Common myeloid progenitor, CD34-positive (primary cell): ENCODE measurements at regions not wholly inside any gene's neighbourhood (a gene's known extent, or its start where the extent isn't known, plus 50 kb on each side); places are given as distances from the start of the nearest gene placed in this dataset.

Source experiments
- CTCF ChIA-PET: fragments of 350-600 bp; sonication (Branson Sonifier 250); formaldehyde crosslinking; loops from one replicate; lab custom pipeline; 2021; ENCODE audit warnings: antibody characterized with exemption; lab: Charles Lee
- POLR2A ChIA-PET: fragments of 350-600 bp; sonication (Branson Sonifier 250); formaldehyde crosslinking; loops from one replicate; lab custom pipeline; 2021; ENCODE audit warnings: antibody characterized with exemption; lab: Charles Lee
- DNase-seq, 3 donors: peaks; one replicate each; pipeline versions ENCODE4 v3.0.0 to v3.0.0-alpha.2; 2013
- H3K27ac ChIP-seq, 2 experiments: 1 replicate in 1 of 2; 2 replicates in 1 of 2; pipeline ENCODE4 v1.7.0; 2013; ENCODE audit warnings: inconsistent platforms in 2 of 2, low read length in 2 of 2, mild to moderate bottlenecking in 2 of 2, low read depth in 1 of 2, moderate library complexity in 1 of 2; ENCODE audit not compliant: severe bottlenecking in 2 of 2, insufficient read depth in 1 of 2, poor library complexity in 1 of 2
- H3K27me3 ChIP-seq, 5 experiments: replicated peaks in 2 of 5; 1 replicate in 3 of 5; 2 replicates in 2 of 5; pipeline versions ENCODE4 v1.6.1 to v1.7.0; 2013; ENCODE audit warnings: low read length in 4 of 5, mild to moderate bottlenecking in 2 of 5, moderate library complexity in 2 of 5, inconsistent platforms in 1 of 5; ENCODE audit not compliant: insufficient read depth in 5 of 5, control insufficient read depth in 4 of 5
- H3K36me3 ChIP-seq, 4 experiments: 1 replicate in 2 of 4; 2 replicates in 2 of 4; pipeline versions ENCODE4 v1.6.1 to v1.7.0; 2013; ENCODE audit warnings: low read length in 3 of 4, control low read depth in 1 of 4, mild to moderate bottlenecking in 1 of 4; ENCODE audit not compliant: control insufficient read depth in 4 of 4, insufficient read depth in 4 of 4
- H3K4me1 ChIP-seq, 4 experiments: 1 replicate in 3 of 4; 2 replicates in 1 of 4; pipeline versions ENCODE4 v1.6.1 to v1.7.1; 2013; ENCODE audit warnings: low read length in 3 of 4, mild to moderate bottlenecking in 3 of 4, control low read depth in 1 of 4, inconsistent platforms in 1 of 4, moderate library complexity in 1 of 4; ENCODE audit not compliant: control insufficient read depth in 4 of 4, insufficient read depth in 4 of 4; ENCODE audit errors: control extremely low read depth in 1 of 4
- H3K4me3 ChIP-seq, 7 experiments: 1 replicate in 4 of 7; 2 replicates in 3 of 7; pipeline versions ENCODE4 v1.5.1 to v1.7.0; 2013; ENCODE audit warnings: mild to moderate bottlenecking in 7 of 7, low read length in 6 of 7, moderate library complexity in 6 of 7, inconsistent platforms in 2 of 7, low read depth in 2 of 7, control low read depth in 1 of 7; ENCODE audit not compliant: insufficient read depth in 4 of 7, control insufficient read depth in 1 of 7; ENCODE audit errors: extremely low read depth in 1 of 7
- H3K9me3 ChIP-seq, 5 experiments: 1 replicate in 4 of 5; 2 replicates in 1 of 5; pipeline versions ENCODE4 v1.6.1 to v1.7.1; 2013; ENCODE audit warnings: low read length in 4 of 5, mild to moderate bottlenecking in 2 of 5, inconsistent platforms in 1 of 5, low read depth in 1 of 5, moderate library complexity in 1 of 5; ENCODE audit not compliant: control insufficient read depth in 4 of 5, insufficient read depth in 2 of 5; ENCODE audit errors: control extremely low read depth in 1 of 5
- WGBS: methylation state at CpG from one replicate; pipeline ENCODE4 v1.1.5; 2013; ENCODE audit not compliant: insufficient coverage; 5-methylcytosine and 5-hydroxymethylcytosine counted together

DNA sequence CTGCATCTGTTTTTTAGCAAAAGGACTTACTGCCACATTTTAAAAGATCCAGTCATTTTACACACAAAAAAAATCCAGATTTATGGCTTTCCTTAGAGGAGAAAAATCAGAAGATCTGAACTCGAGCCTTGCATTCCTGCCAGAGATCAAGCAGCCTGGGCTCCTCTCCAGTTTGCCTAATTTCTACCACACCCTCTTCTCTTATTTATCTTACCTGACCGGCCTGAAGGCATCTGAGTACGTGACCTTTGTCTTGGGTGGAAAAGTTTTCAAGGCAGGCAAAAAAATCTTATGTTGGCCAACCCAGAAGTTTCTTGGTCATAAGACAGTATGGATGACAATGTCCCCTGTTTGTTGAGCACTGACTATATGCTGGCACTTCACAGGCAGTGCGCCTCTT is 60.3 kb downstream of the CHRD start:
- Histone ChIP-seq H3K9me3 (peaks cover 0 to 7% (median 0%) of the 10 kb centered on the region in 5 experiments), H3K27ac (no peak overlapping the region), H3K27me3 (no peaks in the 10 kb centered on the region), H3K4me3 (no peak overlapping the region), H3K4me1 (peaks cover 0 to 12% (median 4%) of the 10 kb centered on the region in 4 experiments), H3K36me3 (no peaks in the 10 kb centered on the region)
- no peak for DNase-seq
- POLR2A ChIA-PET: no interaction called here
- CTCF ChIA-PET: interaction anchor here (1.3 kb wide), 1 partner anchor 74 kb away, joined by 3 read pairs; no protein-coding TSS in a partner anchor
- WGBS: no CpG with 5 or more reads among the region's 4 CpGs

DNA sequence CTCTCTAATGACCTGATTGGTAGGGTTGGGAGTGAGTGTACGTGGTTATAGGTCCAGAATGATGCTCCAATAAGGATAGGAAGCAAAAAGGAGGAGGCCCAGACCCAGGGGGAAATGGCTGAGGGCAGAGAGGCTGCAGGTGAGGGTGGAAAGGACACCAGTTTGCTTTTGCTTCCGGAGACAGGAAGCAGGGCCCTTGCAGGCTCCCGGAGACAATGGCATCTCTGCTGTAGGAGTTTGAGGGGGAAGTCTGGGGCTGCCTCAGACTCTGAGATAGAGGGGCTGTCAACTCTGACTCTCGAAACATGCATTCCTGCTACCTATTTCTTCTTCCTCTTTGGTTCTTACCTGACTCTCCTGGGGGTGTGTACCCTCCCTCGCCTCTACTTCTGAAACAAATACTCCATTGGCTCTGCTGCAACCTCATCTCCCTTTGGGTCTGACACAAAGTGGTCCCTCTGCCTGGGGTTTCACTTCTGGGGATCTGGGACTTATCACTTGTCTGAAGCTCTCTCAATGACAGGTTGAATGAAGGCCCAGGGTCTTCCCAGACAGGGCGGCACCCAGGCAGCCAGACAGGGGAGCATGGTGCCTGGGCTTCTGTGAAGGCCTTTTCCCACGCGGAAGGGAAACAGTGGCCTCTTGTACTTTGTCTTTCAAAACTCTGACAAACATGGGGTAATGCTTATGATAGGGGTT is 61.5 kb downstream of the CHRD start:
- Histone ChIP-seq H3K4me3 (no peak overlapping the region), H3K36me3 (no peaks in the 10 kb centered on the region), H3K27me3 (no peaks in the 10 kb centered on the region), H3K4me1 (peaks cover 0 to 12% (median 4%) of the 10 kb centered on the region in 4 experiments), H3K27ac (no peak overlapping the region), H3K9me3 (peaks cover 0 to 7% (median 0%) of the 10 kb centered on the region in 5 experiments)
- CTCF ChIA-PET: interaction anchor here (0.8 to 1.1 kb wide), 2 partner anchors 66 to 69 kb away, joined by 3 read pairs; no protein-coding TSS in a partner anchor
- WGBS: 61% methylated on average over 4 of the region's 8 CpGs
- POLR2A ChIA-PET: no interaction called here
- peak in 2 of 3 donors; percentile 24 to 47 for DNase-seq

DNA sequence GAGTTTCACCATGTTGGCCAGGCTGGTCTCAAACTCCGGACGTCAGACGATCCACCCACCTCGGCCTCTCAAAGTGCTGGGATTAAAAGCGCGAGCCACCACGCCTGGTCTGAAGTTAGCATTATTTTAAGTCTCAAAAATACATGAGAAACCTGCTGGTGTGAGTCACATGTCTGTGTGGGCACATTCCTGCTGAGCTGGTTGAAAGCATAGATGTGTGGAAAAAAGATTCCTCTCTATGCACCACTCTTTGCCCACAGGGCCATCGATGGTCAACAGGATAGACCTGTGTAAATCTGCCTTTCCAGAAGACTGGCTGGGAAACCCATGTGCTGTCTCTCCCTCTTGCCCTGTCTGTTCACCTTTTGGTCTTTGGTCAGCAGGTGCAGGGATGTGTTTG is 63.5 kb downstream of the CHRD start:
- Histone ChIP-seq H3K27ac (no peak overlapping the region), H3K9me3 (peaks cover 0 to 2% (median 0%) of the 10 kb centered on the region in 5 experiments), H3K4me1 (peaks cover 0 to 12% (median 4%) of the 10 kb centered on the region in 4 experiments), H3K4me3 (no peak overlapping the region), H3K27me3 (no peaks in the 10 kb centered on the region), H3K36me3 (no peaks in the 10 kb centered on the region)
- ChIA-PET CTCF (interaction anchor here (2.0 kb wide), 1 partner anchor 31 kb away, joined by 5 read pairs; no protein-coding TSS in a partner anchor), POLR2A (no interaction called here)
- DNase-seq: no peak
- 96% methylated on average over 8 of the region's 8 CpGs for WGBS

DNA sequence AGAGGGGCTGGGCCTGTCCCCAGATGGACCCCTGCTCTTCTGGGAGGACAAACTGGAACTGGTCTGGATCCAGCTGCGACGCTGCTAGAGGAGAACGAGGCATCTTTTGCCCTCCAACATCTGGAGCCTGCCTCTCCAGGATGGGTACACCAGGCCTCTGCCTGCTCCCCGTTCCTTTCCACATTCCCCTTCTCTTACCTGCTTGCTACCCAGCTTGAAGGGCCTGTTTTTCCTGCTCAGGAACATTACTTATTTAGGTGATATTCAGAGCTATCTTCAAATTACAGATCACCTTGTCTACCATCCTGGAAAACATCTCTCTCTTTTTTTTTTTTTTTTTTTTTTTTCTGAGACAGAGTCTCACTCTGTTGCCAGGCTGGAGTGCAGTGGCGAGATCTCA is 64.0 kb downstream of the CHRD start:
- CTCF ChIA-PET: interaction anchor here (1.0 to 2.0 kb wide), 2 partner anchors 23 to 31 kb away, joined by 3 to 5 read pairs; no protein-coding TSS in a partner anchor
- Histone ChIP-seq H3K27me3 (no peaks in the 10 kb centered on the region), H3K4me3 (no peak overlapping the region), H3K27ac (no peak overlapping the region), H3K4me1 (peaks cover 0 to 12% (median 4%) of the 10 kb centered on the region in 4 experiments), H3K36me3 (no peaks in the 10 kb centered on the region), H3K9me3 (no peaks in the 10 kb centered on the region)
- POLR2A ChIA-PET: no interaction called here
- WGBS: 100% methylated on average over 5 of the region's 5 CpGs
- DNase-seq: no peak

DNA sequence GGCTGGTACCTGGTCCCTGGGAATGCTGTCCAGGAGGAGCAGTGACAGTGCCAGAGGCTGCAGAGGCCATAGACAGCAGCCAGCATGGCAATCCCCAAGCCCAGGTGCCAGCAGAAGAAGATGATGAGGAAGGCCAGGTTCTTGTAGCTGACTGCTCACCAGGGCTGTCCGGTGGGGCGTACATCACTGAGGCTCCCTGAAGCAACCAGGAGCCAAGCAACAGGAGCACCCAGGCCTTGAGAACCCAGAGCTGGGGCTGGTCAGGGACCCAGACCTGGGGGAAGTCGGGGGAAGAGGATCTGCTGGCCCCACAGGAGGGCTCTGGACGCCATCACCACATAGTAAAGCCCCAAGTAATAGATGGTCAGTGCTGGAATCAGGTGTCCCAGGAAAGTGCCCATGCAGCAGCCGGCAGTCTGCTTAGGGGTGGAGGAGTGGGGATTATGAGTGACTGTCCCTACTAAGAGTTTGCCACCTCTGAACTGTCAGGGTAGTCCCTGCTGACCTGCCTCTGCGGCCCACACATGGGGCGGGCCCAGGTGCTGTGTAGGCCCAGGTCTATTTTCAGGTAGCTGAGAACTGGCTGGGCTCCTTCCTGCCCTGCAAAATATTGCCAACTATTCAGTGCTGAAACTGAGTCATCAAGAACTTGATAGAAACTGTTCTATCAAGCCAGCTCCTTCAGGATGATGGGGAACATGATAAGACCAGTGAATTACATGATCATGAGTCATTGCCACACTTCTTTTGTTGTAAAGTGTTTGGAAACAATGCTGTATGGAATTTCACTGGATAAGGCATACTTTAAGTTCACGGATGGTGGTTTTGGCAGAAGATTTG is 68.7 kb downstream of the CHRD start:
- Histone ChIP-seq H3K4me1 (no peaks in the 10 kb centered on the region), H3K36me3 (no peaks in the 10 kb centered on the region), H3K9me3 (no peaks in the 10 kb centered on the region), H3K27me3 (no peaks in the 10 kb centered on the region), H3K4me3 (no peak overlapping the region), H3K27ac (no peak overlapping the region)
- DNase-seq: no peak
- WGBS: 92% methylated on average over 8 of the region's 8 CpGs
- ChIA-PET POLR2A (no interaction called here), CTCF (interaction anchor here (1.2 to 1.4 kb wide), 2 partner anchors 45 to 65 kb away, joined by 3 read pairs; no protein-coding TSS in a partner anchor)

DNA sequence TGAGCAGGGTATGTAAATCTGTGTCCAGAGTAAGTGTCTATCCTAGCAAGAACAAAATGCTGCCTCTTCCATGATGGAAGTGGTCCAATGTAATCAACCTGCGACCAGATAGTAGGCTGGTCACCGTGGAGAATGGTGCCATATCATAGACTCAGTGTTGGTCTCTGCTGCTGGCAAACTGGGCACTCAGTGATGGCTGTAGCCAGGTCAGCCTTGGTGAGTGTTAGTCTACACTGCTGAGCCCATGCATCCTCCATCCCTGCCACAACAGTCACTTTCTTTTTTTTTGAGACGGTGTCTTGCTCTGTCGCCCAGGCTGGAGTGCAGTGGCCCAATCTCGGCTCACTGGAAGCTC is 69.3 kb downstream of the CHRD start:
- Histone ChIP-seq H3K9me3 (no peaks in the 10 kb centered on the region), H3K27me3 (no peaks in the 10 kb centered on the region), H3K27ac (no peak overlapping the region), H3K36me3 (no peaks in the 10 kb centered on the region), H3K4me3 (no peak overlapping the region), H3K4me1 (no peaks in the 10 kb centered on the region)
- no peak for DNase-seq
- 97% methylated on average over 5 of the region's 5 CpGs for WGBS
- CTCF ChIA-PET: interaction anchor here (1.2 to 1.3 kb wide), 2 partner anchors 65 to 77 kb away, joined by 3 read pairs; no protein-coding TSS in a partner anchor
- POLR2A ChIA-PET: no interaction called here
